Sigmoid colon (tissue), 4 donors: ENCODE measurements at regions not wholly inside any gene's neighbourhood (a gene's known extent, or its start where the extent isn't known, plus 50 kb on each side); places are given as distances from the start of the nearest gene placed in this dataset.

Experiments used
- CTCF ChIP-seq, 4 experiments: fragments of 450-650 bp in 3 of 4; fragments of 200-600 bp in 1 of 4; IDR thresholded peaks; one replicate each; pipeline ENCODE4 v1.5.1; 2016 to 2019; ENCODE audit warnings: antibody characterized with exemption in 4 of 4, mild to moderate bottlenecking in 3 of 4, moderate library complexity in 2 of 4
- EP300 ChIP-seq, 4 donors: sonication (generic); formaldehyde crosslinking; IDR thresholded peaks; one replicate each; pipeline ENCODE4 v1.6.1; 2017; ENCODE audit warnings: antibody characterized with exemption in 4 of 4
- POLR2A ChIP-seq, 2 donors: fragments of 450-650 bp; IDR thresholded peaks; one replicate each; pipeline ENCODE4 v1.6.1; 2016; ENCODE audit warnings: antibody characterized with exemption in 2 of 2, mild to moderate bottlenecking in 2 of 2, moderate library complexity in 2 of 2
- POLR2AphosphoS5 ChIP-seq, 4 donors: sonication (generic); formaldehyde crosslinking; IDR thresholded peaks; one replicate each; pipeline ENCODE4 v1.6.1; 2017; ENCODE audit warnings: antibody characterized with exemption in 4 of 4

- TF ChIP-seq POLR2AphosphoS5 (IDR thresholded peaks at IDR 0.05) (no peak), CTCF (IDR thresholded peaks at IDR 0.05) (no peak), EP300 (IDR thresholded peaks at IDR 0.05) (no peak), POLR2A (IDR thresholded peaks at IDR 0.05) (no peak)
Measured at GRCh38 chr17:64773386-64773835, 111.3 kb upstream of the SMURF2 start.
